HL-60 (cell line): ENCODE measurements at regions not wholly inside any gene's neighbourhood (a gene's known extent, or its start where the extent isn't known, plus 50 kb on each side); places are given as distances from the start of the nearest gene placed in this dataset.

Experiments
- POLR2AphosphoS5 ChIP-seq: IDR thresholded peaks from 2 replicates; pipeline ENCODE4 v1.6.1; 2012; ENCODE audit warnings: low read depth
- TF ChIP-seq, protein P1 (sequence below): IDR thresholded peaks from one replicate; pipeline ENCODE4 v1.5.1; 2011; ENCODE audit warnings: low read length, control low read depth, inconsistent platforms; ENCODE audit not compliant: insufficient read depth
- TF ChIP-seq, protein P2 (sequence below): IDR thresholded peaks from 2 replicates; pipeline ENCODE4 v1.6.1; 2012; ENCODE audit warnings: low read depth; ENCODE audit not compliant: insufficient replicate concordance

DNA sequence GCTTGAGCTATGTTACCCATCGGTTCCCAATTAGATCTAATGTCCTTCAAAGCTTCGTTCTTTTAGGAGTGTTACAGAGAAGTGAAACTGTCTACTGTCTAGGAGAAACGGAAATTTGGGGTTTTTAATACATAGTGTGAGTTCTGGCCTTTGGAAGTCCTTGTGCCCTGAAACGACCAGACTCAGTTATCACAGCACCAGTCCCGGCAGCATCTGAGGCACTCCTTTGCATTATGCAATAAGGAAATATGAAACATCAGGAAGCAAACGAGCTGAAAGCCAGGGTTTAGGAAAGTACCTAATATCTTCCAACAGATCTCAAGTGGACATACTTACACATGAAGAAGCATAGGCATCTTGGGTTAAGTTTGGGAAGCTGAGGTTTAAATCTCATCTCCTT is 61.8 kb upstream of the ADGRF1 start:
- TF ChIP-seq, protein P1, sequence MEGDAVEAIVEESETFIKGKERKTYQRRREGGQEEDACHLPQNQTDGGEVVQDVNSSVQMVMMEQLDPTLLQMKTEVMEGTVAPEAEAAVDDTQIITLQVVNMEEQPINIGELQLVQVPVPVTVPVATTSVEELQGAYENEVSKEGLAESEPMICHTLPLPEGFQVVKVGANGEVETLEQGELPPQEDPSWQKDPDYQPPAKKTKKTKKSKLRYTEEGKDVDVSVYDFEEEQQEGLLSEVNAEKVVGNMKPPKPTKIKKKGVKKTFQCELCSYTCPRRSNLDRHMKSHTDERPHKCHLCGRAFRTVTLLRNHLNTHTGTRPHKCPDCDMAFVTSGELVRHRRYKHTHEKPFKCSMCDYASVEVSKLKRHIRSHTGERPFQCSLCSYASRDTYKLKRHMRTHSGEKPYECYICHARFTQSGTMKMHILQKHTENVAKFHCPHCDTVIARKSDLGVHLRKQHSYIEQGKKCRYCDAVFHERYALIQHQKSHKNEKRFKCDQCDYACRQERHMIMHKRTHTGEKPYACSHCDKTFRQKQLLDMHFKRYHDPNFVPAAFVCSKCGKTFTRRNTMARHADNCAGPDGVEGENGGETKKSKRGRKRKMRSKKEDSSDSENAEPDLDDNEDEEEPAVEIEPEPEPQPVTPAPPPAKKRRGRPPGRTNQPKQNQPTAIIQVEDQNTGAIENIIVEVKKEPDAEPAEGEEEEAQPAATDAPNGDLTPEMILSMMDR, result no peak
- no peak for TF ChIP-seq POLR2AphosphoS5
- TF ChIP-seq, protein P2, sequence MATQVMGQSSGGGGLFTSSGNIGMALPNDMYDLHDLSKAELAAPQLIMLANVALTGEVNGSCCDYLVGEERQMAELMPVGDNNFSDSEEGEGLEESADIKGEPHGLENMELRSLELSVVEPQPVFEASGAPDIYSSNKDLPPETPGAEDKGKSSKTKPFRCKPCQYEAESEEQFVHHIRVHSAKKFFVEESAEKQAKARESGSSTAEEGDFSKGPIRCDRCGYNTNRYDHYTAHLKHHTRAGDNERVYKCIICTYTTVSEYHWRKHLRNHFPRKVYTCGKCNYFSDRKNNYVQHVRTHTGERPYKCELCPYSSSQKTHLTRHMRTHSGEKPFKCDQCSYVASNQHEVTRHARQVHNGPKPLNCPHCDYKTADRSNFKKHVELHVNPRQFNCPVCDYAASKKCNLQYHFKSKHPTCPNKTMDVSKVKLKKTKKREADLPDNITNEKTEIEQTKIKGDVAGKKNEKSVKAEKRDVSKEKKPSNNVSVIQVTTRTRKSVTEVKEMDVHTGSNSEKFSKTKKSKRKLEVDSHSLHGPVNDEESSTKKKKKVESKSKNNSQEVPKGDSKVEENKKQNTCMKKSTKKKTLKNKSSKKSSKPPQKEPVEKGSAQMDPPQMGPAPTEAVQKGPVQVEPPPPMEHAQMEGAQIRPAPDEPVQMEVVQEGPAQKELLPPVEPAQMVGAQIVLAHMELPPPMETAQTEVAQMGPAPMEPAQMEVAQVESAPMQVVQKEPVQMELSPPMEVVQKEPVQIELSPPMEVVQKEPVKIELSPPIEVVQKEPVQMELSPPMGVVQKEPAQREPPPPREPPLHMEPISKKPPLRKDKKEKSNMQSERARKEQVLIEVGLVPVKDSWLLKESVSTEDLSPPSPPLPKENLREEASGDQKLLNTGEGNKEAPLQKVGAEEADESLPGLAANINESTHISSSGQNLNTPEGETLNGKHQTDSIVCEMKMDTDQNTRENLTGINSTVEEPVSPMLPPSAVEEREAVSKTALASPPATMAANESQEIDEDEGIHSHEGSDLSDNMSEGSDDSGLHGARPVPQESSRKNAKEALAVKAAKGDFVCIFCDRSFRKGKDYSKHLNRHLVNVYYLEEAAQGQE, result no peak
